ENCODE measurements at regions not wholly inside any gene's neighbourhood (a gene's known extent, or its start where the extent isn't known, plus 50 kb on each side); places are given as distances from the start of the nearest gene placed in this dataset.

DNA sequence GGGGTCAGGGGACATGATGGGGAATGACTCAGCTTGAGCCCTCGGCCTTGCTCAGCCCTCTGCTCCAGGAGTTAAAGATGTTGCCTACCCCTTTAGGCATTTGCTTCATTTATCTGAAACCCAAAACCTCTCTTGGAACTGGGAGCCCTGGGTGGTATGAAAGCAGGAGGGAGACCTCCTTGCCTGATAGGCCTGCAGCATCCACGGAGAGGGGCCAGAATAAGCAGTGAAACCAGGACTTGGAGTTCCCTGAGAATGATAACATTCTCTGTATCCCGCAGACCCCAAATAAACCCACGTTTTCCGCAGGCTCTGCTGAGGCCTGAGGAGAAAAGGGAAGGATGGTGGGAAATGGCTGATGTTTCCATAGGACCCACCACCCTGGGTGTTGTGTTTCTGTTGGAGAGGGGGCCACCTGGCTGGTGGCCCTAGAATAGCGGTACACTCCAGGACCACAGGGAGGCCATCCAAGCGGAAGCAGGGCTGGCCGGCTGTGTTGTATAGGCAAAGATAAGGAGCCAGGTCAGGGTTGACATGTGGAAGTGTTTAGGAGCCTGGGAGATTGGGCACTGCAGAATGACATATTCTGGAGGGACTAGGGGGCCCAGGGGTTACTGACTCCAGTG is 77.4 kb downstream of the FOXD2 start:
- Histone ChIP-seq H3K27me3 (ENCODE audit: control insufficient read depth, insufficient read depth, low read length) (no peaks in the 10 kb centered on the region), H3K4me1 (no peaks in the 10 kb centered on the region), H2AFZ (no peak overlapping the region), H3K36me3 (ENCODE audit: control insufficient read depth, insufficient read depth, low read length) (no peaks in the 10 kb centered on the region), H3K4me2 (ENCODE audit: low read length) (no peak overlapping the region), H3K4me3 (ENCODE audit: low read depth, low read length) (no peak overlapping the region), H3K27ac (no peak overlapping the region), H3K9me3 (ENCODE audit: control insufficient read depth, low read length) (no peaks in the 10 kb centered on the region), H3K9ac (no peak overlapping the region), H3K79me2 (no peaks in the 10 kb centered on the region)
- TF ChIP-seq CTCF (IDR thresholded peaks at IDR 0.05), result no peak

- Histone ChIP-seq H2AFZ (no peak overlapping the region), H3K4me2 (ENCODE audit: low read length) (no peak overlapping the region), H3K79me2 (no peaks in the 10 kb centered on the region), H3K36me3 (ENCODE audit: control insufficient read depth, insufficient read depth, low read length) (no peaks in the 10 kb centered on the region), H3K27ac (no peak overlapping the region), H3K4me3 (ENCODE audit: low read depth, low read length) (no peak overlapping the region), H3K9ac (no peak overlapping the region), H3K9me3 (ENCODE audit: control insufficient read depth, low read length) (no peaks in the 10 kb centered on the region), H3K4me1 (no peaks in the 10 kb centered on the region), H3K27me3 (ENCODE audit: control insufficient read depth, insufficient read depth, low read length) (no peaks in the 10 kb centered on the region)
- TF ChIP-seq CTCF (IDR thresholded peaks at IDR 0.05), result no peak
Observed at GRCh38 chr1:47517946-47518345, 80.1 kb downstream of the FOXD2 start.

- H3K4me2 ChIP-seq (ENCODE audit: low read length), result no peak overlapping the region
- no peaks in the 10 kb centered on the region for H3K79me2 ChIP-seq
- H3K4me3 ChIP-seq (ENCODE audit: low read depth, low read length), result no peak overlapping the region
- H3K9ac ChIP-seq, result no peak overlapping the region
- H3K9me3 ChIP-seq (ENCODE audit: control insufficient read depth, low read length), result no peaks in the 10 kb centered on the region
- H3K27me3 ChIP-seq (ENCODE audit: control insufficient read depth, insufficient read depth, low read length), result no peaks in the 10 kb centered on the region
- no peaks in the 10 kb centered on the region for H3K36me3 ChIP-seq (ENCODE audit: control insufficient read depth, insufficient read depth, low read length)
- no peak overlapping the region for H3K27ac ChIP-seq
- no peak for TF ChIP-seq CTCF (IDR thresholded peaks at IDR 0.05)
- no peak overlapping the region for H2AFZ ChIP-seq
- H3K4me1 ChIP-seq, result no peaks in the 10 kb centered on the region
Observed at GRCh38 chr1:47519491-47519890, 81.6 kb downstream of the FOXD2 start.

- Histone ChIP-seq H3K4me2 (ENCODE audit: low read length) (no peak overlapping the region), H3K4me1 (no peaks in the 10 kb centered on the region), H2AFZ (no peak overlapping the region), H3K27me3 (ENCODE audit: control insufficient read depth, insufficient read depth, low read length) (no peaks in the 10 kb centered on the region), H3K4me3 (ENCODE audit: low read depth, low read length) (no peak overlapping the region), H3K9me3 (ENCODE audit: control insufficient read depth, low read length) (no peaks in the 10 kb centered on the region), H3K9ac (no peak overlapping the region), H3K79me2 (no peaks in the 10 kb centered on the region), H3K27ac (no peak overlapping the region), H3K36me3 (ENCODE audit: control insufficient read depth, insufficient read depth, low read length) (no peaks in the 10 kb centered on the region)
- no peak for TF ChIP-seq CTCF (IDR thresholded peaks at IDR 0.05)
Observed at GRCh38 chr1:47519971-47520370, 82.1 kb downstream of the FOXD2 start.
